ENCODE measurements at regions not wholly inside any gene's neighbourhood (a gene's known extent, or its start where the extent isn't known, plus 50 kb on each side); places are given as distances from the start of the nearest gene placed in this dataset.

DNA sequence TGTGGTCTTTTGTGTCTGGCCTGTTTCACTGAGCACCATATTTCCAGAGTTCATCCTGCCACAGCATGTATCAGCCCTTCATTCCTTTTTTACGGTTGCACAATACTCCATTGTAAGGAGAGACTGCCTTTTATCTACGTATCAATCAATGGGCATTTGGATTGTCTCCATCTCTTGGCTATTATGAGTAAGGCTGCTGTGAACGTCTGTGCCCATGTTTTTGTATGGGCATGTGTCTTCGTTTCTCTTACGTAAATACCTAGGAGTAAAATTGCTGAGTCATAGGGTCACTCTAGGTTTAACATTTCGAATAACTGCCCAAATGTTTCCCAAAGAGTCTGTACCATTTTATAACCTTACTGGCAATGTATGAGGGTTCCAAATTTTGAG, 202.8 kb upstream of the FOXF1 start:
- Histone ChIP-seq H3K4me2 (ENCODE audit: low read length) (no peak overlapping the region), H4K20me1 (ENCODE audit: control insufficient read depth, insufficient read depth, low read depth, low read length) (no peaks in the 10 kb centered on the region), H3K4me1 (ENCODE audit: control insufficient read depth, low read length) (no peaks in the 10 kb centered on the region), H3K27ac (ENCODE audit: low read depth, low read length) (no peak overlapping the region), H3K36me3 (ENCODE audit: control insufficient read depth, low read length) (no peaks in the 10 kb centered on the region), H3K9me3 (ENCODE audit: control insufficient read depth, insufficient read depth, low read length) (no peaks in the 10 kb centered on the region), H3K4me3 (ENCODE audit: low read length) (no peak overlapping the region), H3K27me3 (ENCODE audit: control insufficient read depth, low read length) (peaks cover 2% of the 10 kb centered on the region; the same call in 1 of the 2 replicates), H3K9me2 (replicated peaks; ENCODE audit: control insufficient read depth, low read length) (no peaks in the 10 kb centered on the region), H3K79me2 (ENCODE audit: control insufficient read depth, low read length) (no peaks in the 10 kb centered on the region), H3F3A (ENCODE audit: control insufficient read depth, insufficient read depth) (no peaks in the 10 kb centered on the region)
- no peak for TF ChIP-seq EZH2phosphoT487 (IDR thresholded peaks at IDR 0.05; ENCODE audit: borderline replicate concordance, low read length)
- TF ChIP-seq, protein P1, sequence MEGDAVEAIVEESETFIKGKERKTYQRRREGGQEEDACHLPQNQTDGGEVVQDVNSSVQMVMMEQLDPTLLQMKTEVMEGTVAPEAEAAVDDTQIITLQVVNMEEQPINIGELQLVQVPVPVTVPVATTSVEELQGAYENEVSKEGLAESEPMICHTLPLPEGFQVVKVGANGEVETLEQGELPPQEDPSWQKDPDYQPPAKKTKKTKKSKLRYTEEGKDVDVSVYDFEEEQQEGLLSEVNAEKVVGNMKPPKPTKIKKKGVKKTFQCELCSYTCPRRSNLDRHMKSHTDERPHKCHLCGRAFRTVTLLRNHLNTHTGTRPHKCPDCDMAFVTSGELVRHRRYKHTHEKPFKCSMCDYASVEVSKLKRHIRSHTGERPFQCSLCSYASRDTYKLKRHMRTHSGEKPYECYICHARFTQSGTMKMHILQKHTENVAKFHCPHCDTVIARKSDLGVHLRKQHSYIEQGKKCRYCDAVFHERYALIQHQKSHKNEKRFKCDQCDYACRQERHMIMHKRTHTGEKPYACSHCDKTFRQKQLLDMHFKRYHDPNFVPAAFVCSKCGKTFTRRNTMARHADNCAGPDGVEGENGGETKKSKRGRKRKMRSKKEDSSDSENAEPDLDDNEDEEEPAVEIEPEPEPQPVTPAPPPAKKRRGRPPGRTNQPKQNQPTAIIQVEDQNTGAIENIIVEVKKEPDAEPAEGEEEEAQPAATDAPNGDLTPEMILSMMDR (IDR thresholded peaks at IDR 0.05; ENCODE audit: low read depth, low read length, poor library complexity, severe bottlenecking), result no peak

GRCh38 chr16:86308514-86308913, 201.8 kb upstream of the FOXF1 start:
- no peaks in the 10 kb centered on the region for H3F3A ChIP-seq (ENCODE audit: control insufficient read depth, insufficient read depth)
- H3K27me3 ChIP-seq (ENCODE audit: control insufficient read depth, low read length), result peaks cover 2% of the 10 kb centered on the region; the same call in 1 of the 2 replicates
- H3K4me2 ChIP-seq (ENCODE audit: low read length), result no peak overlapping the region
- no peaks in the 10 kb centered on the region for H3K9me3 ChIP-seq (ENCODE audit: control insufficient read depth, insufficient read depth, low read length)
- no peaks in the 10 kb centered on the region for H4K20me1 ChIP-seq (ENCODE audit: control insufficient read depth, insufficient read depth, low read depth, low read length)
- no peaks in the 10 kb centered on the region for H3K79me2 ChIP-seq (ENCODE audit: control insufficient read depth, low read length)
- H3K27ac ChIP-seq (ENCODE audit: low read depth, low read length), result no peak overlapping the region
- H3K36me3 ChIP-seq (ENCODE audit: control insufficient read depth, low read length), result no peaks in the 10 kb centered on the region
- no peaks in the 10 kb centered on the region for H3K9me2 ChIP-seq (replicated peaks; ENCODE audit: control insufficient read depth, low read length)
- no peak for TF ChIP-seq EZH2phosphoT487 (IDR thresholded peaks at IDR 0.05; ENCODE audit: borderline replicate concordance, low read length)
- TF ChIP-seq, protein P1 (IDR thresholded peaks at IDR 0.05; ENCODE audit: low read depth, low read length, poor library complexity, severe bottlenecking), result no peak
- H3K4me1 ChIP-seq (ENCODE audit: control insufficient read depth, low read length), result no peaks in the 10 kb centered on the region
- H3K4me3 ChIP-seq (ENCODE audit: low read length), result no peak overlapping the region

- no peaks in the 10 kb centered on the region for H3K4me1 ChIP-seq (ENCODE audit: control insufficient read depth, low read length)
- H3K27me3 ChIP-seq (ENCODE audit: control insufficient read depth, low read length), result no peaks in the 10 kb centered on the region
- no peaks in the 10 kb centered on the region for H3K9me2 ChIP-seq (replicated peaks; ENCODE audit: control insufficient read depth, low read length)
- no peaks in the 10 kb centered on the region for H3K36me3 ChIP-seq (ENCODE audit: control insufficient read depth, low read length)
- H4K20me1 ChIP-seq (ENCODE audit: control insufficient read depth, insufficient read depth, low read depth, low read length), result no peaks in the 10 kb centered on the region
- no peak overlapping the region for H3K4me2 ChIP-seq (ENCODE audit: low read length)
- H3K9me3 ChIP-seq (ENCODE audit: control insufficient read depth, insufficient read depth, low read length), result no peaks in the 10 kb centered on the region
- H3F3A ChIP-seq (ENCODE audit: control insufficient read depth, insufficient read depth), result no peaks in the 10 kb centered on the region
- no peak overlapping the region for H3K27ac ChIP-seq (ENCODE audit: low read depth, low read length)
- TF ChIP-seq EZH2phosphoT487 (IDR thresholded peaks at IDR 0.05; ENCODE audit: borderline replicate concordance, low read length), result no peak
- TF ChIP-seq, protein P1 (IDR thresholded peaks at IDR 0.05; ENCODE audit: low read depth, low read length, poor library complexity, severe bottlenecking), result no peak
- no peak overlapping the region for H3K4me3 ChIP-seq (ENCODE audit: low read length)
- H3K79me2 ChIP-seq (ENCODE audit: control insufficient read depth, low read length), result no peaks in the 10 kb centered on the region
These were observed 196.7 kb upstream of the FOXF1 start for GRCh38 chr16:86313631-86314030.

Data from DOHH2 (cell line).